K562 (cell line): ENCODE measurements at regions not wholly inside any gene's neighbourhood (a gene's known extent, or its start where the extent isn't known, plus 50 kb on each side); places are given as distances from the start of the nearest gene placed in this dataset.

Experiments used
- CBX5 ChIP-seq: IDR thresholded peaks from 2 replicates; pipeline ENCODE4 v1.6.1; 2014; ENCODE audit warnings: low read depth, borderline replicate concordance
- CEBPG ChIP-seq, 3 experiments: fragments of 200-800 bp in 1 of 3; sonication (Bioruptor generic) in 1 of 3; sonication (generic) in 1 of 3; formaldehyde crosslinking in 1 of 3; IDR thresholded peaks in 2 of 3; conservative IDR thresholded peaks in 1 of 3; 2 replicates each; pipeline versions ENCODE4 v1.6.1 to v1.8.0; 2016 to 2022; ENCODE audit warnings: missing compliant biosample characterization in 2 of 3, missing genetic modification characterization in 2 of 3, mild to moderate bottlenecking in 1 of 3, missing genetic modification reagents in 1 of 3
- EGR1 ChIP-seq: fragments of 450-650 bp; conservative IDR thresholded peaks from 2 replicates; pipeline ENCODE4 v1.6.1; 2017; ENCODE audit warnings: mild to moderate bottlenecking
- EZH2 ChIP-seq: IDR thresholded peaks from 2 replicates; pipeline ENCODE4 v1.6.1; 2012; ENCODE audit warnings: low read depth, mild to moderate bottlenecking, inconsistent platforms, low read length, borderline replicate concordance
- FOXM1 ChIP-seq, 2 experiments: fragments of 450-650 bp in 1 of 2; sonication (generic) in 1 of 2; formaldehyde crosslinking in 1 of 2; IDR thresholded peaks; 2 replicates each; pipeline versions ENCODE4 v1.6.1 to v1.9.0; 2017 to 2022; ENCODE audit warnings: low read depth in 2 of 2, mild to moderate bottlenecking in 2 of 2, missing genetic modification reagents in 1 of 2, moderate library complexity in 1 of 2
- IRF2 ChIP-seq: sonication (generic); formaldehyde crosslinking; IDR thresholded peaks from 2 replicates; pipeline ENCODE4 v1.8.1; 2022; ENCODE audit warnings: mild to moderate bottlenecking, missing genetic modification reagents
- MAFF ChIP-seq: IDR thresholded peaks from 2 replicates; pipeline ENCODE4 v1.6.1; 2012; ENCODE audit warnings: low read length, improper control_type of control experiment
- PRDM10 ChIP-seq: fragments of 450-650 bp; IDR thresholded peaks from 2 replicates; pipeline ENCODE4 v1.6.1; 2018; ENCODE audit not compliant: partially characterized antibody
- TCFL5 ChIP-seq: fragments of 250-450 bp; sonication (Bioruptor Pico); conservative IDR thresholded peaks from 2 replicates; pipeline ENCODE4 v1.6.1; 2021; ENCODE audit warnings: mild to moderate bottlenecking, moderate library complexity, matching md5 sums
- TF ChIP-seq, protein P1 (sequence below): IDR thresholded peaks from 2 replicates; pipeline ENCODE4 v1.6.1; 2016; ENCODE audit warnings: missing genetic modification characterization, missing compliant biosample characterization
- TF ChIP-seq, protein P2 (sequence below), 3 experiments: IDR thresholded peaks in 2 of 3; conservative IDR thresholded peaks in 1 of 3; 2 replicates each; pipeline ENCODE4 v1.5.1; 2011 to 2012; ENCODE audit warnings: low read length in 3 of 3, mild to moderate bottlenecking in 3 of 3, control low read depth in 2 of 3, improper control_type of control experiment in 1 of 3, inconsistent platforms in 1 of 3, low read depth in 1 of 3, mixed read lengths in 1 of 3, moderate library complexity in 1 of 3; ENCODE audit not compliant: insufficient read depth in 2 of 3

GRCh38 chr1:214983126-214983869, 99.2 kb upstream of the KCNK2 start:
- TF ChIP-seq CEBPG (CRISPR knock-in tag; IDR thresholded peaks at IDR 0.05) = no peak
- TF ChIP-seq CEBPG (tag; conservative IDR thresholded peaks at IDR 0.05 in 1 of 2, IDR thresholded peaks at IDR 0.05 in 1 of 2) = no peak
- TF ChIP-seq, protein P1, sequence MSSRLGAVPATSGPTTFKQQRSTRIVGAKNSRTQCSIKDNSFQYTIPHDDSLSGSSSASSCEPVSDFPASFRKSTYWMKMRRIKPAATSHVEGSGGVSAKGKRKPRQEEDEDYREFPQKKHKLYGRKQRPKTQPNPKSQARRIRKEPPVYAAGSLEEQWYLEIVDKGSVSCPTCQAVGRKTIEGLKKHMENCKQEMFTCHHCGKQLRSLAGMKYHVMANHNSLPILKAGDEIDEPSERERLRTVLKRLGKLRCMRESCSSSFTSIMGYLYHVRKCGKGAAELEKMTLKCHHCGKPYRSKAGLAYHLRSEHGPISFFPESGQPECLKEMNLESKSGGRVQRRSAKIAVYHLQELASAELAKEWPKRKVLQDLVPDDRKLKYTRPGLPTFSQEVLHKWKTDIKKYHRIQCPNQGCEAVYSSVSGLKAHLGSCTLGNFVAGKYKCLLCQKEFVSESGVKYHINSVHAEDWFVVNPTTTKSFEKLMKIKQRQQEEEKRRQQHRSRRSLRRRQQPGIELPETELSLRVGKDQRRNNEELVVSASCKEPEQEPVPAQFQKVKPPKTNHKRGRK (tag) = no peak
- TF ChIP-seq MAFF = no peak
- no peak for TF ChIP-seq IRF2 (CRISPR knock-in tag)
- no peak for TF ChIP-seq CBX5
- no peak for TF ChIP-seq FOXM1 (IDR thresholded peaks at IDR 0.05; ENCODE audit: low read depth)
- TF ChIP-seq FOXM1 (CRISPR knock-in tag; IDR thresholded peaks at IDR 0.05; ENCODE audit: low read depth) = no peak
- TF ChIP-seq PRDM10 = no peak
- TF ChIP-seq, protein P2, sequence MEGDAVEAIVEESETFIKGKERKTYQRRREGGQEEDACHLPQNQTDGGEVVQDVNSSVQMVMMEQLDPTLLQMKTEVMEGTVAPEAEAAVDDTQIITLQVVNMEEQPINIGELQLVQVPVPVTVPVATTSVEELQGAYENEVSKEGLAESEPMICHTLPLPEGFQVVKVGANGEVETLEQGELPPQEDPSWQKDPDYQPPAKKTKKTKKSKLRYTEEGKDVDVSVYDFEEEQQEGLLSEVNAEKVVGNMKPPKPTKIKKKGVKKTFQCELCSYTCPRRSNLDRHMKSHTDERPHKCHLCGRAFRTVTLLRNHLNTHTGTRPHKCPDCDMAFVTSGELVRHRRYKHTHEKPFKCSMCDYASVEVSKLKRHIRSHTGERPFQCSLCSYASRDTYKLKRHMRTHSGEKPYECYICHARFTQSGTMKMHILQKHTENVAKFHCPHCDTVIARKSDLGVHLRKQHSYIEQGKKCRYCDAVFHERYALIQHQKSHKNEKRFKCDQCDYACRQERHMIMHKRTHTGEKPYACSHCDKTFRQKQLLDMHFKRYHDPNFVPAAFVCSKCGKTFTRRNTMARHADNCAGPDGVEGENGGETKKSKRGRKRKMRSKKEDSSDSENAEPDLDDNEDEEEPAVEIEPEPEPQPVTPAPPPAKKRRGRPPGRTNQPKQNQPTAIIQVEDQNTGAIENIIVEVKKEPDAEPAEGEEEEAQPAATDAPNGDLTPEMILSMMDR (IDR thresholded peaks at IDR 0.05 in 2 of 3, conservative IDR thresholded peaks at IDR 0.05 in 1 of 3; ENCODE audit: insufficient read depth in 2 of 3, low read depth in 1 of 3, low read length in 3 of 3) = no peak
- TF ChIP-seq EGR1 = no peak
- TF ChIP-seq EZH2 = no peak
- no peak for TF ChIP-seq TCFL5
